ENCODE measurements at regions not wholly inside any gene's neighbourhood (a gene's known extent, or its start where the extent isn't known, plus 50 kb on each side); places are given as distances from the start of the nearest gene placed in this dataset.

GRCh38 chr12:58976146-58976545 is 55.8 kb upstream of the LRIG3 start:
- no peak for TF ChIP-seq NFIC (IDR thresholded peaks at IDR 0.05)
- no peak for TF ChIP-seq TCF12 (IDR thresholded peaks at IDR 0.05; ENCODE audit: low read depth)
- no peak for TF ChIP-seq FOXM1 (IDR thresholded peaks at IDR 0.05; ENCODE audit: borderline replicate concordance, low read depth)
- TF ChIP-seq TAF1 (IDR thresholded peaks at IDR 0.05; ENCODE audit: low read depth): no peak
- no peak for TF ChIP-seq EP300 (IDR thresholded peaks at IDR 0.05; ENCODE audit: borderline replicate concordance)
- no peak for TF ChIP-seq CREB1 (IDR thresholded peaks at IDR 0.05; ENCODE audit: low read depth)
- no peak for TF ChIP-seq ZBTB7A (IDR thresholded peaks at IDR 0.05; ENCODE audit: low read depth)
- no peak for TF ChIP-seq MAX (IDR thresholded peaks at IDR 0.05)
